Thyroid gland (tissue), 4 donors: ENCODE measurements at regions not wholly inside any gene's neighbourhood (a gene's known extent, or its start where the extent isn't known, plus 50 kb on each side); places are given as distances from the start of the nearest gene placed in this dataset.

ENCODE experiments used
- DNase-seq, 2 donors: peaks; one replicate each; pipeline ENCODE4 v3.0.0-alpha.2; 2019
- H3K27ac ChIP-seq, 3 donors: fragments of 200-600 bp; sonication (generic); 1 replicate in 2 of 3; 2 replicates in 1 of 3; pipeline ENCODE4 v1.5.1; 2016 to 2019; ENCODE audit warnings: mild to moderate bottlenecking in 1 of 3, moderate library complexity in 1 of 3
- H3K27me3 ChIP-seq: fragments of 200-600 bp; sonication (generic); one replicate; pipeline ENCODE4 v1.5.1; 2019
- H3K36me3 ChIP-seq, 2 donors: fragments of 200-600 bp; sonication (generic); one replicate each; pipeline ENCODE4 v1.5.1; 2016 to 2019
- H3K4me1 ChIP-seq, 2 donors: fragments of 200-600 bp; sonication (generic); one replicate each; pipeline ENCODE4 v1.5.1; 2017 to 2019
- H3K4me3 ChIP-seq, 3 donors: fragments of 200-600 bp; sonication (generic); replicated peaks in 1 of 3; 1 replicate in 2 of 3; 2 replicates in 1 of 3; pipeline ENCODE4 v1.5.1; 2016; ENCODE audit warnings: mild to moderate bottlenecking in 1 of 3
- H3K9me3 ChIP-seq: fragments of 200-600 bp; sonication (generic); one replicate; pipeline ENCODE4 v1.5.1; 2017
- POLR2A ChIP-seq, 2 donors: fragments of 450-650 bp; IDR thresholded peaks; one replicate each; pipeline ENCODE4 v1.6.1; 2017; ENCODE audit warnings: antibody characterized with exemption in 2 of 2, mild to moderate bottlenecking in 2 of 2, moderate library complexity in 1 of 2
- WGBS, 2 donors: methylation state at CpG; one replicate each; pipeline ENCODE4 v1.1.5; 2017; 5-methylcytosine and 5-hydroxymethylcytosine counted together
- intact Hi-C: fragments of 100-400 bp; cut with DNase I; formaldehyde crosslinking; loops from one replicate; pipeline ENCODE4 v1.15.1; 2023
- TF ChIP-seq, protein P1 (sequence below), 6 experiments: fragments of 200-600 bp in 3 of 6; fragments of 450-650 bp in 3 of 6; sonication (generic) in 3 of 6; IDR thresholded peaks; one replicate each; pipeline ENCODE4 v1.5.1; 2016 to 2019; ENCODE audit warnings: antibody characterized with exemption in 6 of 6, mild to moderate bottlenecking in 2 of 6, inconsistent platforms in 1 of 6, moderate library complexity in 1 of 6

DNA sequence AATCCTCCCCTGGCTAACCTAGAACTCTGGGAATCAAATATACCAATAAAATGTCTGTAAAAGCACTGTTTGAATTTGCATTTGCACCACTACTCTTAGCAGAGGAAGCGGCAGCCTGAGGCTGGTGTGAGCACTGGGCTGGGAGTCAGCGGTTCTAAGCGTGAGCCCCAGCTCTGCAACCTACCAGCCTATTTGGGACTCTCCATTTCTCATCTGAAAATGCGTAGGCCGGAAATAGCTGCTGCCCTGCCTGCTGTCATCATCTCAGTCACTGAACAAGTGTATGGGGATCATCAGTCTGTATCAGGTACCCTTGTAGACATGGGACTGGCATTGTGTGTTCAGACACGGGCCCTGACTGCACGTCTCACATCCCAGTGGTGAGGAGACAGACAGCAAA is 194.3 kb downstream of the ANKRD30B start:
- intact Hi-C loops = no loop called here
- no peaks in the 10 kb centered on the region for H3K4me1 ChIP-seq
- no peaks in the 10 kb centered on the region for H3K9me3 ChIP-seq
- H3K36me3 ChIP-seq = no peaks in the 10 kb centered on the region
- 89% methylated on average over 7 of the region's 7 CpGs for WGBS, 2 donors
- DNase-seq = no peak
- TF ChIP-seq POLR2A (IDR thresholded peaks at IDR 0.05) = no peak
- TF ChIP-seq, protein P1, sequence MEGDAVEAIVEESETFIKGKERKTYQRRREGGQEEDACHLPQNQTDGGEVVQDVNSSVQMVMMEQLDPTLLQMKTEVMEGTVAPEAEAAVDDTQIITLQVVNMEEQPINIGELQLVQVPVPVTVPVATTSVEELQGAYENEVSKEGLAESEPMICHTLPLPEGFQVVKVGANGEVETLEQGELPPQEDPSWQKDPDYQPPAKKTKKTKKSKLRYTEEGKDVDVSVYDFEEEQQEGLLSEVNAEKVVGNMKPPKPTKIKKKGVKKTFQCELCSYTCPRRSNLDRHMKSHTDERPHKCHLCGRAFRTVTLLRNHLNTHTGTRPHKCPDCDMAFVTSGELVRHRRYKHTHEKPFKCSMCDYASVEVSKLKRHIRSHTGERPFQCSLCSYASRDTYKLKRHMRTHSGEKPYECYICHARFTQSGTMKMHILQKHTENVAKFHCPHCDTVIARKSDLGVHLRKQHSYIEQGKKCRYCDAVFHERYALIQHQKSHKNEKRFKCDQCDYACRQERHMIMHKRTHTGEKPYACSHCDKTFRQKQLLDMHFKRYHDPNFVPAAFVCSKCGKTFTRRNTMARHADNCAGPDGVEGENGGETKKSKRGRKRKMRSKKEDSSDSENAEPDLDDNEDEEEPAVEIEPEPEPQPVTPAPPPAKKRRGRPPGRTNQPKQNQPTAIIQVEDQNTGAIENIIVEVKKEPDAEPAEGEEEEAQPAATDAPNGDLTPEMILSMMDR (IDR thresholded peaks at IDR 0.05) = no peak
- no peak overlapping the region for H3K4me3 ChIP-seq
- H3K27me3 ChIP-seq = no peaks in the 10 kb centered on the region
- no peak overlapping the region for H3K27ac ChIP-seq

DNA sequence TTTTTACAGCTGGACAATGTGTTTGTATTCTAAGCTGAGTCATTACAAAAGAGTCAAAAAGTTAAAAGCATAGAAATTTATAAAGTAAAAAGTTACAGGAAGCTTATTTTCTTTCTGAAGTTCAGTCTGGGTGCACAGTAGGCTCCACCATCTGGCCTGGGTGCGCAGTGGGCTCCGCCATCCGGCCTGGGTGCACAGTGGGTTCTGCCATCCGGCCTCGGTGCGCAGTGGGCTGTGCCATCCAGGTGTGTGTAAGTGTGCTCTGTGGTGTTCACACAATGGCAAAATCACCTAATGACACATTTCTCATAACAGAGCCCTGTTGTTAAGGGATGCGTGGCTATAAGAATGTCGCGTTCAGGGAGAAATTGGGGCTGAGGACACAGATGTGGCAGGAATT is 195.5 kb downstream of the ANKRD30B start:
- DNase-seq = no peak
- Histone ChIP-seq H3K9me3 (no peaks in the 10 kb centered on the region), H3K36me3 (no peaks in the 10 kb centered on the region), H3K4me3 (no peak overlapping the region), H3K4me1 (no peaks in the 10 kb centered on the region), H3K27ac (no peak overlapping the region), H3K27me3 (no peaks in the 10 kb centered on the region)
- WGBS, 2 donors = 93 to 94% methylated on average over 9 of the region's 9 CpGs
- intact Hi-C loops = no loop called here
- no peak for TF ChIP-seq POLR2A (IDR thresholded peaks at IDR 0.05)
- TF ChIP-seq, protein P1 (IDR thresholded peaks at IDR 0.05) = no peak

DNA sequence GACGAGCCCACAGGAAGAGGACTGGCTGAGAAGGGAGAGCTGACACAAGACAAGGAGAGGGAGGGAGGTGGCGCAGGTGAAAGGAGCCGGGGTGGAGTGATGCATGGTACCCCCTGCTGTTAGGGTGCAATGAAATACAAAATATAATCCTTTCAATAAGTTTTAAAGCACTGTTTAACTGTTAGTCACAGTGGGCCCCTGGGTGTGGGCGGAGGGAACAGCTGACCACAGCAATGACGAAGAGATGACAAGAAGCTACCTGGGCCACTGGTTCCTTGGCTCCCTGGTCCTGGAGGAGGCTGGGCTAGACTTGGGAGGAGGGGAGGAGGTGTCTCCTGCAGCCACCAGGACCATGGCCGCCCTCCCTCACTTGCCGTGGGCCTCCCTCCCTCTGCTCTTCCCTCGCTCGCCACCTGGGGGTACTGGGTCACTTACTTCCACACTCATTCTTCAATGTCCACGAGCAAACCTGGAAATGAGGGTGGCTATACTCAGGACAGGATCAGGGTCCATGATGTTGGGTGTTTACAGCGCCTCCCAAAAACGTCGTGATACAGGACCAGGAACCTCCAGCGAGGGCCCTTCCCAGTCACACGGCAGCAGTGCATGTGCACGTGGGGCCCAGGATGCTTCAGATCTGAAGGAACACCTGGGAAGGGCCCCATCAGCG is 196.1 kb downstream of the ANKRD30B start:
- Histone ChIP-seq H3K36me3 (no peaks in the 10 kb centered on the region), H3K9me3 (no peaks in the 10 kb centered on the region), H3K4me3 (no peak overlapping the region), H3K27ac (no peak overlapping the region), H3K4me1 (no peaks in the 10 kb centered on the region), H3K27me3 (no peaks in the 10 kb centered on the region)
- 78 to 84% methylated on average over 17 of the region's 17 CpGs for WGBS, 2 donors
- no peak for DNase-seq
- intact Hi-C loops = no loop called here
- no peak for TF ChIP-seq POLR2A (IDR thresholded peaks at IDR 0.05)
- TF ChIP-seq, protein P1 (IDR thresholded peaks at IDR 0.05) = no peak

DNA sequence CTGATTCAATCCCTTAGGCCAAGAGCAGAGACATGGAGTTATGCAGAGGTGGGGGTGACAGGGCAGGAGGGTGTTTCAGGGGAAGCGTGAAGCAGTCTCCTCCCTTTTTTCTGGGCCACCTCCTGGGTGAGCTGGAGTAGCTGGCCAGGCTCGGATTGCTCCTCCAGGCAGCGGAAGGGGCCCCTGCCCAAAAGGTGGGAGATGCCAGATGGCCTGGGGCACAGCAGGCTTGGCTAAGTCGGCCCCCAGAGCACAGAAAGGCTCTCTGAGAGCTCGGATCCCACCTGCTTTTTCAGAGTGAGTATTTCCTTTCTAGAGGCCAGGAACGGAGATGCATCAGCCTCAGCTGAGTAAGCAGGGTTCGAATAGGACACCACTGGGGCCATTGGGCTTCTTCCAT is 196.9 kb downstream of the ANKRD30B start:
- intact Hi-C loops = no loop called here
- no peak for TF ChIP-seq POLR2A (IDR thresholded peaks at IDR 0.05)
- TF ChIP-seq, protein P1 (IDR thresholded peaks at IDR 0.05) = no peak
- Histone ChIP-seq H3K4me1 (no peaks in the 10 kb centered on the region), H3K36me3 (no peaks in the 10 kb centered on the region), H3K9me3 (no peaks in the 10 kb centered on the region), H3K4me3 (no peak overlapping the region), H3K27ac (no peak overlapping the region), H3K27me3 (no peaks in the 10 kb centered on the region)
- WGBS, 2 donors = 71 to 80% methylated on average over 5 to 6 of the region's 7 CpGs
- DNase-seq = no peak

DNA sequence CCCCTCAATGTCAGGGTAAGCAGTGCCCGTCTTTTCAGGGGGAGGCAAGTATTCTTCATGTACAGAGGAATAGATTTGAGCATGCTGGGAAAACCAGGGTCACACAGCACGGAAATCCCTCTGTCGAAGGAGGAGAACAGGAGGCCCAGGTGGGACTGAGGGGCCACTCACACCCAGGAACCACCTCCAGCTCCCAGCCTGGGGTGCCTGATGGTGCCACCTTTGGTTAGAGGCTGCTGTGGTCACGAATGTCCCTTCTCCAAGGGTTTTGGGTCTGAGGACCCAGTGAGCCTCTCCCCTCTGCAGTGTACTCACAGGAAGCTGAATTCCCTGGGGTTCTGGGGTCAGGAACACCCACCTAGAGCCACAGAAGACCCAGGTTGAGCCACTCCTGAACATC is 197.3 kb downstream of the ANKRD30B start:
- DNase-seq = no peak
- Histone ChIP-seq H3K9me3 (no peaks in the 10 kb centered on the region), H3K27me3 (no peaks in the 10 kb centered on the region), H3K27ac (no peak overlapping the region), H3K36me3 (no peaks in the 10 kb centered on the region), H3K4me3 (no peak overlapping the region), H3K4me1 (no peaks in the 10 kb centered on the region)
- 83 to 98% methylated on average over 2 to 4 of the region's 4 CpGs for WGBS, 2 donors
- no peak for TF ChIP-seq POLR2A (IDR thresholded peaks at IDR 0.05)
- TF ChIP-seq, protein P1 (IDR thresholded peaks at IDR 0.05) = no peak
- intact Hi-C loops = no loop called here
